ENCODE measurements at regions not wholly inside any gene's neighbourhood (a gene's known extent, or its start where the extent isn't known, plus 50 kb on each side); places are given as distances from the start of the nearest gene placed in this dataset.

GRCh38 chr3:106881186-106881585, 496.1 kb upstream of the CCDC54 start:
- no peak for DNase-seq (ENCODE audit: low read depth)

- no peak for DNase-seq (ENCODE audit: low read depth)
Measured at GRCh38 chr3:106882297-106882696, 494.9 kb upstream of the CCDC54 start.

- no peak for DNase-seq (ENCODE audit: low read depth)
Measured at GRCh38 chr3:106906074-106906473, 471.2 kb upstream of the CCDC54 start.

- no peak for DNase-seq (ENCODE audit: low read depth)
Measured at GRCh38 chr3:106908181-106908938, 468.9 kb upstream of the CCDC54 start.

GRCh38 chr3:106913111-106913698, 464.0 kb upstream of the CCDC54 start:
- no peak for DNase-seq (ENCODE audit: low read depth)

- DNase-seq (ENCODE audit: low read depth), result no peak
Measured at GRCh38 chr3:106913966-106914365, 463.3 kb upstream of the CCDC54 start.

- no peak for DNase-seq (ENCODE audit: low read depth)
Measured at GRCh38 chr3:106920609-106921008, 456.6 kb upstream of the CCDC54 start.

GRCh38 chr3:106929081-106929480, 448.2 kb upstream of the CCDC54 start:
- no peak for DNase-seq (ENCODE audit: low read depth)

- DNase-seq (ENCODE audit: low read depth), result no peak
Measured at GRCh38 chr3:106930086-106930485, 447.2 kb upstream of the CCDC54 start.

- DNase-seq (ENCODE audit: low read depth), result no peak
Measured at GRCh38 chr3:106931904-106932303, 445.3 kb upstream of the CCDC54 start.

GRCh38 chr3:106936337-106936736, 440.9 kb upstream of the CCDC54 start:
- no peak for DNase-seq (ENCODE audit: low read depth)

- DNase-seq (ENCODE audit: low read depth), result no peak
Measured at GRCh38 chr3:106942051-106942450, 435.2 kb upstream of the CCDC54 start.

GRCh38 chr3:106943071-106943470, 434.2 kb upstream of the CCDC54 start:
- DNase-seq (ENCODE audit: low read depth), result no peak

GRCh38 chr3:106945435-106945834, 431.8 kb upstream of the CCDC54 start:
- no peak for DNase-seq (ENCODE audit: low read depth)

GRCh38 chr3:106946866-106947265, 430.4 kb upstream of the CCDC54 start:
- no peak for DNase-seq (ENCODE audit: low read depth)

- no peak for DNase-seq (ENCODE audit: low read depth)
Measured at GRCh38 chr3:106957029-106957428, 420.2 kb upstream of the CCDC54 start.

GRCh38 chr3:106962993-106963392, 414.2 kb upstream of the CCDC54 start:
- DNase-seq (ENCODE audit: low read depth), result no peak

- DNase-seq (ENCODE audit: low read depth), result no peak
Measured at GRCh38 chr3:106963442-106963841, 413.8 kb upstream of the CCDC54 start.

- DNase-seq (ENCODE audit: low read depth), result no peak
Measured at GRCh38 chr3:106965307-106965706, 411.9 kb upstream of the CCDC54 start.

- DNase-seq (ENCODE audit: low read depth), result no peak
Measured at GRCh38 chr3:106969596-106969995, 407.6 kb upstream of the CCDC54 start.

- DNase-seq (ENCODE audit: low read depth), result no peak
Measured at GRCh38 chr3:106981392-106981791, 395.8 kb upstream of the CCDC54 start.

GRCh38 chr3:106985721-106986120, 391.5 kb upstream of the CCDC54 start:
- DNase-seq (ENCODE audit: low read depth), result no peak

GRCh38 chr3:106998841-106999682, 378.2 kb upstream of the CCDC54 start:
- peak; percentile 0 for DNase-seq (ENCODE audit: low read depth)
